ENCODE measurements at regions not wholly inside any gene's neighbourhood (a gene's known extent, or its start where the extent isn't known, plus 50 kb on each side); places are given as distances from the start of the nearest gene placed in this dataset.

- Mint-ChIP-seq H3K27me3 (no peaks in the 10 kb centered on the region), H3K4me1 (ENCODE audit: low read depth) (no peaks in the 10 kb centered on the region), H3K4me3 (no peak overlapping the region), H3K9me3 (peaks cover 16% of the 10 kb centered on the region), H3K27ac (no peak overlapping the region), H3K36me3 (ENCODE audit: low read depth) (no peaks in the 10 kb centered on the region)
- TF ChIP-seq, protein P1, sequence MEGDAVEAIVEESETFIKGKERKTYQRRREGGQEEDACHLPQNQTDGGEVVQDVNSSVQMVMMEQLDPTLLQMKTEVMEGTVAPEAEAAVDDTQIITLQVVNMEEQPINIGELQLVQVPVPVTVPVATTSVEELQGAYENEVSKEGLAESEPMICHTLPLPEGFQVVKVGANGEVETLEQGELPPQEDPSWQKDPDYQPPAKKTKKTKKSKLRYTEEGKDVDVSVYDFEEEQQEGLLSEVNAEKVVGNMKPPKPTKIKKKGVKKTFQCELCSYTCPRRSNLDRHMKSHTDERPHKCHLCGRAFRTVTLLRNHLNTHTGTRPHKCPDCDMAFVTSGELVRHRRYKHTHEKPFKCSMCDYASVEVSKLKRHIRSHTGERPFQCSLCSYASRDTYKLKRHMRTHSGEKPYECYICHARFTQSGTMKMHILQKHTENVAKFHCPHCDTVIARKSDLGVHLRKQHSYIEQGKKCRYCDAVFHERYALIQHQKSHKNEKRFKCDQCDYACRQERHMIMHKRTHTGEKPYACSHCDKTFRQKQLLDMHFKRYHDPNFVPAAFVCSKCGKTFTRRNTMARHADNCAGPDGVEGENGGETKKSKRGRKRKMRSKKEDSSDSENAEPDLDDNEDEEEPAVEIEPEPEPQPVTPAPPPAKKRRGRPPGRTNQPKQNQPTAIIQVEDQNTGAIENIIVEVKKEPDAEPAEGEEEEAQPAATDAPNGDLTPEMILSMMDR (IDR thresholded peaks at IDR 0.05) = no peak
- DNase-seq (no peak), ATAC-seq (ENCODE audit: poor library complexity) (no peak)
- Histone ChIP-seq H3K36me3 (ENCODE audit: insufficient read depth, low read length) (no peaks in the 10 kb centered on the region), H3K27ac (ENCODE audit: low read depth in 1 of 2, low read length in 2 of 2) (no peak overlapping the region), H3K9me3 (ENCODE audit: control insufficient read depth in 1 of 2, insufficient read depth in 1 of 2, low read length in 2 of 2) (peaks cover 0 to 8% of the 10 kb centered on the region in 2 experiments), H3K4me1 (ENCODE audit: insufficient read depth, low read length) (no peaks in the 10 kb centered on the region), H3K4me3 (ENCODE audit: low read length) (no peak overlapping the region), H3K27me3 (ENCODE audit: control insufficient read depth in 1 of 2, insufficient read depth in 2 of 2, low read length in 2 of 2) (no peaks in the 10 kb centered on the region)
- ChIA-PET CTCF (no interaction called here), POLR2A (no interaction called here)
- intact Hi-C loops (cut with DNase I, micrococcal nuclease) = no loop called here
Measured at GRCh38 chr9:25814023-25814422, 135.8 kb upstream of the TUSC1 start.

DNA sequence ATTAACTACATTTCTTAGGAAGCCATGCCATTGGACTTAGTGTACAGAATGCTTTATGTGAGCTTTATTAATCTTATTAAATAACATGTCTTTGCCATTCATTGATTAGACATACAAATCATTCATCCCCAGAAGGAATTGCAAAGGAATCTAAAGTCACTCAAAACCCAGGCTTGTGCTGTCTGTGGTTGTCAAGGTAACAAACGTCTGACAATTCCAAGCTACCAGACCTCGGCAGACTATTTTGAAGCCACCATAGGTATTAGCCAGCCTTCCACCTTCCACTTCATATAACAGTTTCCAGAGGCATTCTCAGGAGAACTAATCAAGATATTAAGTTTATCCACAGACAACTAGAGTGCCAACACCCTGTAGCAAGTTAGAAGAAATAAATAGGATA is 135.2 kb upstream of the TUSC1 start:
- H3K9me3 ChIP-seq (ENCODE audit: control insufficient read depth in 1 of 2, insufficient read depth in 1 of 2, low read length in 2 of 2) = peaks cover 0 to 8% of the 10 kb centered on the region in 2 experiments
- CTCF ChIA-PET = no interaction called here
- POLR2A ChIA-PET = no interaction called here
- H3K36me3 Mint-ChIP-seq (ENCODE audit: low read depth) = no peaks in the 10 kb centered on the region
- peaks cover 18% of the 10 kb centered on the region for H3K9me3 Mint-ChIP-seq
- no peak overlapping the region for H3K27ac ChIP-seq (ENCODE audit: low read depth in 1 of 2, low read length in 2 of 2)
- H3K27me3 ChIP-seq (ENCODE audit: control insufficient read depth in 1 of 2, insufficient read depth in 2 of 2, low read length in 2 of 2) = no peaks in the 10 kb centered on the region
- TF ChIP-seq, protein P1 (IDR thresholded peaks at IDR 0.05) = no peak
- no peak overlapping the region for H3K27ac Mint-ChIP-seq
- no peaks in the 10 kb centered on the region for H3K4me1 Mint-ChIP-seq (ENCODE audit: low read depth)
- DNase-seq (no peak), ATAC-seq (ENCODE audit: poor library complexity) (no peak)
- no peak overlapping the region for H3K4me3 ChIP-seq (ENCODE audit: low read length)
- H3K36me3 ChIP-seq (ENCODE audit: insufficient read depth, low read length) = no peaks in the 10 kb centered on the region
- no peaks in the 10 kb centered on the region for H3K27me3 Mint-ChIP-seq
- no peaks in the 10 kb centered on the region for H3K4me1 ChIP-seq (ENCODE audit: insufficient read depth, low read length)
- intact Hi-C loops (cut with DNase I, micrococcal nuclease) = no loop called here
- H3K4me3 Mint-ChIP-seq = no peak overlapping the region

DNA sequence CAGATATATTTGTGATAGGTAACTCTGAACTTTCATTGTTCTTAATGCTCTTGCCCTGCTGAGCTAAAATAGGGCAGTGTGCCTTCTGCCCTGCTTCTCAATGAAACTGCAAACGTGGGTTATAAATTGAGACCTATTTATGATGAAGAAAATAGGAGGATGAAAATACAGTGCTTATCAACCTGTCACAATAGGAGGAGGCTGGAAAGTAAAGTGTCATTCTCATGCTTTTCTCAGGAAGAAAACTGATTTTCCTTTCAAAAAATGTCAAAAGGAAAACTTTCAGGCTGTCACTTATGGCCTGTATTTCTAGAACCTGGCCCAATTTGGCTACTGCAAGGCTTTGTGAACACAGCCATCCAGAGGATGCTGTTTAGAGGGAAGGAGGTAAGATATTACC is 130.3 kb upstream of the TUSC1 start:
- ATAC-seq (ENCODE audit: poor library complexity) = no peak
- no peaks in the 10 kb centered on the region for H3K4me1 ChIP-seq (ENCODE audit: insufficient read depth, low read length)
- ChIA-PET POLR2A (no interaction called here), CTCF (no interaction called here)
- DNase-seq = no peak
- Mint-ChIP-seq H3K36me3 (ENCODE audit: low read depth) (no peaks in the 10 kb centered on the region), H3K9me3 (peaks cover 24% of the 10 kb centered on the region), H3K27me3 (no peaks in the 10 kb centered on the region), H3K27ac (no peak overlapping the region), H3K4me3 (no peak overlapping the region), H3K4me1 (ENCODE audit: low read depth) (no peaks in the 10 kb centered on the region)
- no peak overlapping the region for H3K27ac ChIP-seq (ENCODE audit: low read depth in 1 of 2, low read length in 2 of 2)
- peaks cover 3 to 4% of the 10 kb centered on the region in 2 experiments for H3K9me3 ChIP-seq (ENCODE audit: control insufficient read depth in 1 of 2, insufficient read depth in 1 of 2, low read length in 2 of 2)
- no peaks in the 10 kb centered on the region for H3K27me3 ChIP-seq (ENCODE audit: control insufficient read depth in 1 of 2, insufficient read depth in 2 of 2, low read length in 2 of 2)
- TF ChIP-seq, protein P1 (IDR thresholded peaks at IDR 0.05) = no peak
- no peak overlapping the region for H3K4me3 ChIP-seq (ENCODE audit: low read length)
- no peaks in the 10 kb centered on the region for H3K36me3 ChIP-seq (ENCODE audit: insufficient read depth, low read length)
- intact Hi-C loops (cut with DNase I, micrococcal nuclease) = no loop called here

Measured in CD4-positive, alpha-beta T cell (primary cell).